GM21723 (cell line): ENCODE measurements at regions not wholly inside any gene's neighbourhood (a gene's known extent, or its start where the extent isn't known, plus 50 kb on each side); places are given as distances from the start of the nearest gene placed in this dataset.

Experiments used
- ATAC-seq: cut with Tn5 transposase; IDR thresholded peaks from one replicate; pipeline ENCODE4 v1.9.1; 2021; ENCODE audit warnings: mild to moderate bottlenecking, moderate library complexity; ENCODE audit not compliant: unreplicated experiment

DNA sequence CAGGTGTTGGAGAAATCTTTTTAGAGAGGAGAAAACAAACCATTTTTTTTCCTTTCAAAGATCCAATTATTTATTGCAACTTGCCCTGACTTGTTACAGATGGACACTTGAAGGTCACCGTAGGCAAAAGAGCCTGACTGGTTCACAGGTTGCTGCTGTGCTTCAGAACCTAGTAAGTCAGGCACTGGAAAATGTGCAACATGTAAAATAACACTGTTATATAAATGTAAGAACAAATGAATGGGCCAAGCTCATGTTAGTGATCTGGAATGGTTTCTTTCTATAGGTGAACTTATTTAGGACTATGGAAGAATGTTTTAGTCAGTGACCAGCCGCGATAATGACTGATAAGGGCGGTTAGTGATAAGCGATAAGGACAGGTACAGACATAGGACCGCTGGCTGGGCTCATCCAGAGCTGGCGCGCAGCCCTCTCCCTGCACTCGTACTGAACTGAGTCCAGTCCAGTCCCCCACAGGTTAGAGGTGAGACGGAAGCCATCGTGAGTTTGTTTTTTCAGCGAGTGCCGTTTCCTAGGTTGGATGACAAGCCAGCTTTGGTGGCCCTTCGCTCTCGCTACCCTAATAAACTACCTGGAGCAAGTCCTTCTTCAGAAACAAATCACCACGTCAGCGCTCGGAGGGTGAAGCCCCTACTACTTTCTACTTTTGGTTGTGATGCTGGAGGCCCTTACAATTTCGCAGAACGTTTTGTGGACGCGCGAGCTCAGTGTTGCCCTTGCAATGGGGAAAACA, 94.4 kb upstream of the PRDM1 start:
- ATAC-seq = peak; percentile 33

DNA sequence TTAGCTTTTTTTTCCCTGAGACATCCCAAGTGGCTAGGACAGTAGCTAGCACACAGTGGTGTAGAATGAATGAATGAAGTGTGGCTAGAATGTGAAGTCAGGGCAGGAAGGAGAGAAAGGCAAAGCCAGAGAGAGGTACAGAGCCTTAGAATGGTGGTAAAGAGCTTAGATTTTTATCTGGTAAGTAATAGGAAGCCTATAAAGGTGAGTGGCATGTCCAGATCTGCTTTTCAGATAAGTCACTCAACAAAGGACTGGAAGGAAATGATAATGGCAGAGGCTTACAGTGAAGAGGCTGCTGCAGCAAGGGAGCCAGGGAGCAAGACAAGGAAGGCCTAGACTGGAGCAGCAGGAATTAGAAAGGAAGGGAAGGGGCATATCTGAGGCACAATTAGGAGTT, 96.0 kb upstream of the PRDM1 start:
- no peak for ATAC-seq

DNA sequence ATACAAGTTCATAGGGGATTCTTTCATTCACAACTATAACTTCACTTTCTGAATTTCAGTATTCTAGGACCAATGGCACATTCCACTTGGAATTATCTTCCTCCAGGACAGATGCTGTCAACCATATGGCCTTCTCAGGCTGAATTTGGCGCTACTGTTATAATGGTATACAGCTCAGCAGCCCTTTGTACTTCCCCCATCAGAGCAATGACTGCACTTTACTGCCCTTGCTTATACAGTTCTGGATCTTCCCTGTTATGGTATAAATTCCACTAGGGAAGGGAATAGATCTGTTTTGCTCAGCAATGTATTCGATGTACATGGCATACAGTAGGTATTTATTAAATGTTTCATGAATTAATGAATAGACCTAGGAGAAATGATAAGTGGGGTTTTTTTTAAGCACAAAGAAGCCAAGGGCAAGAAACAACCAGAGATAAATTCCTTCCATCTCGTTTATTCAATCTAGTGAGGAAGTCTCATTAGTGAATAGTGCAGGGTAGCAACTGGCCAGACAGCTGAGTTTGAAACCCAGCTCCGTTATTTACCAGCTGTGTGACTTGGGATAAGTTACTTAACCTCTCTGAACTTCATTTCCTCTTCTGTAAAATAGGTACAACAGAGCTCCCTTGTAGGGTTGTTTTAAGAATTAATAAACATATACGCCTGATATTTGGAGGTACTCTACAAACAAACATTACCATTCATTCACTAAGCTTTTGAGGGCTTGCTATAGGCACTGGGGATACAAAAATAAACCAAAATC, 97.1 kb upstream of the PRDM1 start:
- no peak for ATAC-seq

DNA sequence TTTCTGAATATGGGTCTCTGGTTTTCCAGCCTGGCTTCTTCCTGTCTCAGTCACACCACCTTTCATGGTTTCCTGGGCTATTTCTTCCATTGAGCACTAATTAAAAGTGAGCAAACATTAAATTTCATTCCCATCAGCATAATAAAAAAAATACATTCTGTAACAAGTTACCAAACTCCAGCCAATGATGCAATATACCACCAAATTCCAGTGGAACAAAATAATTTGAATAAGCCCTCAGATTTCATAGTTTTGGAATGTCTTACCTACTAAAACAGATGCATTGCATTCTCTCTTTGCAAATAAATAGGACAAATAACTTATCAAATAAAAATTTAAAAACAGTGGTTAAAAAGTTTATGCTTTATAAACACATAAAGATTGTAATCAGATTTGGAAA, 97.8 kb upstream of the PRDM1 start:
- ATAC-seq = no peak

DNA sequence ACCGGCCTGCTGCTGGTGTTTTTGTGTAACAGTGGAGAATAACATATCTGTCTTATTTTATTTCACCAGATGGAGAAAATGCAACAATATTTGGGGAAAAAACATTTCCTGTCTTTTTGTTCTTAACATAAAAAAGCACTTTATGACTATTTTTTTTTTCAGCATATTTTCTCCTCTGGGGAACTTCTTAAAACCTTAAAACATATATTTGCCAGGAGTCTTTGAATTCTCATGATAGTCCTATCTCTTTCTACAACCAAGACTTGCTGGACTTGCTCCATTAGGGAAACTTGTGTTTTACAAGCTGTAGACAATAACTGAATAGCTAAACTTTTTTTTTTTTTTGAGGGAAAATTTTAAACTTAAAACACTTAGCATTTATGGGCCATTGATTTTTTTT, 98.6 kb upstream of the PRDM1 start:
- no peak for ATAC-seq

DNA sequence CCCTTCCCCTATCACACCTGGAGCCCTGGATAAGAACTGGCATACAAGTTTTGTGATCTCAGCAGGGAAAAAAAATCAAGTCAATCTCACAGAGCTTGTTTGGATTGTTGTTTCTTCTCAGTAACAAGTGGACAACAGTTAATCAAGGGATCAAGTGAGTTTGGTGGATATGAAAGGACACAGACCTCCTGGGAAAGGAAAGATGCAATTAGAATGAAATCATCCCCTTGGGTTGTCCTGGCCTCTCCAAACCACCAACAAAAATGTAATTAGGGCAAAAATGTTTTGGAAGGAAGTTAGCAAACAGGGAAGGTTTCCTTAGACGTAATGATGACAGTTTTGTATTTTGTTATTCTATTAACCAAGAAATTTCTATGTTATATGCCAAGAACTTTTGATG, 99.1 kb upstream of the PRDM1 start:
- no peak for ATAC-seq

DNA sequence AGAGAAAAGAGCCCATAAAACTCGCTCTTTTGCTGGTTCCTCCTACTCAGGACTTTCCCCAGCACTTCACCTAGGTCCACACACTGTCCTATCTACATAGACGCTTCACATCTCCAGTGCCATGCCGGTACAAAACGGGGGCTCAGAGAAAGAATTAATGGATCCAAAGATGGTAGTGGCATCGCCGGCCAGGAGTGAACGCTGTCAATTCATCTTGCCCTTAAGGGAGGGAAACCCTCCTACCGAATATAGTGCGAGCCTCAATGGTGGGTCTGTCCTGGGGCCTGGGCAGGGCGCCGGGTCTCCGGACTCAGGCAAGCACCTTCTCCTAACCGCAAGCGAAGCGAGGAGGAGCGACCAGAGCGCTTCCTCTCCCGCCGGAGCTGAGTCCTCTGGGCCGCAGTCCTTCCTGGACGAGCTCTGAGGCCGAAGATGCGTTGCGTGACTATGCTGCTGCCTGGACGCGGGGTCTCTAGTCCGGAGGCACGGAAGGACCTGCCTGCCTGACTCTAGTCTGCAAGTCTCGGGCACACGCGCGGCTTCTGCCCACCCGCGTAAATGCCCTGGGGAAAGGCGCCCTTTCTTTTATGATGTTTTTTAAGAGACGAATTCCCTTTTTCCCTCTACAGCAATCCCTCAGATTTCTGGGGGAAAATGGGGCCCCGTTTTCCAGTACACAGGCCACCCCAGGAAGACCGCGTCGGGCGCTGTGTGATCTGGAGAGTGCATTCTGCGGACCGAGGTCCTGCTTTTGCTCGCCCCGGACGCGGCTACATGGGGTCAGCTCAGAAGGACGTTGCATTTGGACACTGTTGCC, 100.1 kb upstream of the PRDM1 start:
- no peak for ATAC-seq

DNA sequence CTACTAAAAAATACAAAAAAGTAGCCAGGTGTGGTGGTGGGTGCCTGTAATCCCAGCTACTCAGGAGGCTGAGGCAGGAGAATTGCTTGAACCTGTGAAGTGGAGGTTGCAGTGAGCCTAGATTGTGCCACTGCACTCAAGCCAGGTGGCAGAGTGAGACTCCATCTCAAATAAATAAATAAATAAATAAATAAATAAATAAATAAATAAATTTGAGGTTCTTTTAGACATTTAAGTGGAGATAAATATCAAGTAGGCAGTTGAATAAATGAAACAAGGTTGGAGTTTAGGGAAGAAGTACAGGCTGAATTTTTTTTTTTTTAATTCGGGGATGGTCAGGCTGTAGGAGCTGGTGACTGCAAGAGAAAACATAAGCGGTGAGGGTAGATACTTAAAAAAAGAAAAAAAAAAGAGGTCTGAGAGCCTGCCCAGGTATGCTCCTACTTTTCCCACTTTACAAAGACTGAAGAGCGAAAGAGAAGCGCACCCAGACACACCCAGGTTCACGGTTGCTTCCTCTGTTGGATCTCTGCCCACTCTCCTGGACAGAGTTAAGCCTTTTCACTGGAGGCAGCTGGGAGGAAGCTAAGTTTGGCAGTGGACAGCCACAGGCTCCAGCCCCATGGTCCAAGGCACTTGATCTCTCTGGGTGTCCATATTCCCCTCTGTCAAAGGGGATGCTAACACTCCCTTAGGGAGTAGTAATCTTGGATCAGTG, 100.9 kb upstream of the PRDM1 start:
- no peak for ATAC-seq

DNA sequence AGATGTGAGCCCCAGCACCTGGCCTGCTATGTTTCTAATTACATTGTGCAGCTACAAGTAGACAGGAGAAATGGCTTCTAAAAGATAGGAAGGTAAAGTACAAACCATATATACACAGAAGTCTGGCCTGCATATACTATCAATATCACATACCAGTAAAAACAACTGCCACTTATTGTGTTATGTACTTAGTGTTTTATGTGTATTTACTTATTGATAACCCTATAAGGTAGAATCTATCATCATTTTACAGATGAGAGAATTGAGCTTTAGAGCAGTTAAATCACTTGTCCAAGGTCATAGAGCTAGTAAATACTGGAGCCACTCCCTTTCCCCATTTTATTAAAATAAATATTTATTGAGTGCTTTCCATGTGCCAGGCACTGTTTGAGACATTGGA, 102.4 kb upstream of the PRDM1 start:
- ATAC-seq = no peak

DNA sequence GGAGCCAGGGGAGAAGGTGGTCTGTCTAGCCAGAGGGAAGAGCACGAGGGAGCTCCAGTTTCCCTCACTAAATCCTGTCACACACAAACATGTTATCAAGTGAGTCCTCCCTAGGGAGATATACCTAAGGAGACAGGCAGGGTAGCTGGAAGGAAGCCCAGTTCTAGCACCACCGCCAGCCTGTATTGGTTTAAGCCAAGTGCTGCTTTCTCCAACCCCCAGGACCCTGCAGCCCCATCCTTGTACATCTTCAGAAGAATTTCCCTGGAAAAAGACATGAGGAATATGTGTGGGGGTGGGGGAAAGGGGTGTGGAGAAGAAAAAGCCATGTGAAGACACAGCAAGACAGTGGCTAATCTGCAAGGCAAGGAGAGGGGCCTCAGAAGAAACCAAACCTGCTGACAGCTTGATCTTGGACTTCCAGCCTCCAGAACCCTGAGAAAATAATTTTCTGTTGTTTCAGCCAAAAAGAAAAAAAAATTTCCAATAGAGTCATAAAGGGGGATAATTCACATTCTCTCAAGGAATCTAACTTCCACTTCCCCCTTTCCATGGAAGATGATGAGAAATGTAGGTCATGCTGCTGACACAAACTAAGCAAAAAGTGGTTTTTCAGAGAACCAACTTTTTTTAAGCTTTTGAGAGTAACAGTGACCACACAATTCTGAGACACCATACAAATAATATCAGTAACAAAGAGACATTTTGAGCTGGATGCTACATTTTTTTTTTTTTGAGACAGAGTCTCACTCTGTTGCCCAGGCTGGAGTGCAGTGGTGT, 103.2 kb upstream of the PRDM1 start:
- ATAC-seq = no peak

DNA sequence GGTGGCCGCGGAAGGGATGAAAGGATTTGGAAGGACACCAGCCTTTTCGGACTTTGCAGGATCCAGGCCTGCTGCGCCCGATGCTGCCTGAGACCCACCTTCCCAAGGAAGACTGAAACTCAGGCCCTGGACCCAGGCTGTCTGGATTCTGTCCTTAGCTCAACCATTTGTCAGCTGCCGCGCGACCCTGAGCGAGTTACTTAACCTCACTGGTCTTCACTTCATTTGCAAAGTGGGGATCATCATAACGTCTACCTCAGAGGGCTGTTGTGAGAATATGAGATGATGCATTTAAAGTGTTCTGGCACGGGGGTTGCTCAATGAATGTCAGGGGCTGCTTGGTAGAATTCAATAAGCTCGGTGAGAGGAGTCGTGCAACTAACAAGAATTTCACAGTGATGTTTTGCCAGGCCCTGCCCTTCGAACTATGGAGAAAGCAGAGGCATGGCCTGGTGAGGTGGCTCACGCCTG, 104.2 kb upstream of the PRDM1 start:
- ATAC-seq = no peak

DNA sequence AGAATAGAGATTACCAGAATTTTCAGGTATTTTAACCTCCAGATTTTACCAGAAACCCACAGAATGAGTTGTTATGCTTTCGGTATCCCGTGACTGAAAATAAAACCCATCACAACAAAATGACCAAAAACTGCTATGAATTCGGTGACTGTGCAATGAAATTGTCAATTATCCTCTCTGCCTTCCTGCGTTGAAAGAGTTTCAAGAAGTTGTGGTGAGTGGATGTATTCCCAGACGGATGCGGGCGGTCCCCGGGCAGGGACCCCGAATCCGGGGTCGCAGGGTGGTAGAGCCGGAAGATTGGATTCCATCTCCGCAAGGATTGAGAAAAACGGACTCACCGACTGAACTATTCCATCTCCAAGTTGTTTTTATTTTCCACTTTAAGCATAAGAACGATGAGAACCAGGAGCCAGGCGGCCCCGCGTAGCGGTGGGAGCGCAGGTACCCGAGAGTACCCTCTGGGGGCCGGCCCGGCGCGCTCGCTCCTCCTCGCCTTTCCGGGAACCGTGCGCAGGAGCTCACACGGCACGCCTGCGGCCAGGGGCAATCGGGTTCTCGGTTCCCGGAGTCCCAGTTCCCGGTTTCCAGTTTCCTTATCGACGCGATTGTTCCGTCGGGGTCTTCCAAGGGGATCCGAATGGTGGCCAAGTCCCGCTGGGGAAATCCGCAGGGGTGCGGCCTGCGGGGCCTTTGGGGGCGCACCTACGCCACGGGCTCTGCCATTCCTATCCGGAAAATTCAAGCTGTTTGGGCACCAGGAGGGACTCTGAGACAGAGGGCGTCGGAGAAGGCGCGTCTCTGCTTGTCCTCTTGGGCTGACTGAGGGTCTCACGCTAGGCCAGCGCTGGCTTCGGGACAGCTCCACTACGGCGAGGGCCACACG, 104.9 kb upstream of the PRDM1 start:
- no peak for ATAC-seq

DNA sequence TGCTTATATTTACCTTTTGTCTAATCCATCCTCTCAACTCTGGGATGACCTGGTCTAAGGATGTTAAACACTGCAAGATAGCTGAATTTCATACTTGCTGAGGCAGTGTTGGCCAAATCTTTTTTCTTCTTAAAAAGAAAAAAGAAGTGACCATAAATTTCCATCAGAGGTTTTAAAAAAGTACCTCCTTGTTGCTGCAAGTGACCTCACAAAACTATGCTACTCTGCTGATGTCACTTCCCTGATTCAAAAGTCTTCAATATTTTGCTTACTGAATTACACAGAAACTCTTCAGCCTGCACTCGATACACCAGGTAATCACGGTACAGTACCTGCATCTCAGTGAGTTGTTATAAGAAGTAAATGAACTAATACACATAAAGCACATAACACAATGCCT, 107.2 kb upstream of the PRDM1 start:
- ATAC-seq = no peak

DNA sequence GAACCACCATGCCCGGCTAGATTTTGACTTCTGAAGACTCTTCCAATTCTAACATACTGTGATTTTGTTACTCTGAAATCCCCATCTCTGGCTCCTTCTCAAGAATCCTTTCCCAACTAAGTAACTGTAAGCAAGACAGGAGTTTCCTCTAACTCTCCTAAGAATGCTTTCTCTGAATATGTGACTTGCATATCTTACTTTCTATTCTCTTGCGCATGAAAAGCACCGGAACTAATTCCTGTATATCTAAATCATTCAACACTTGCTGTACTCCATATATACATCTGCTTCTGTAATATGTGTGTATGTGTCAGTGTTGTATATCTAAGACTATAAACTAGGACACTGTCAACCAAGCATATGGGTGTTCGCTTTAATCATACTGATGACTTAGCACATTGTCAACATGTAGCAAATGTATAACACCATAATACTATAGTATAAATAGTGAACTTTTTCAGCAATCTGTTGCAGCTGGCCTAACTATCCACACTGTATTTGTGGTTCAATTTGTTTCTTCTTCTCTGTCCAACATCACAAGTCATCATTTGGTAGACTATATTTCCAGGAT, 108.1 kb upstream of the PRDM1 start:
- ATAC-seq = no peak

DNA sequence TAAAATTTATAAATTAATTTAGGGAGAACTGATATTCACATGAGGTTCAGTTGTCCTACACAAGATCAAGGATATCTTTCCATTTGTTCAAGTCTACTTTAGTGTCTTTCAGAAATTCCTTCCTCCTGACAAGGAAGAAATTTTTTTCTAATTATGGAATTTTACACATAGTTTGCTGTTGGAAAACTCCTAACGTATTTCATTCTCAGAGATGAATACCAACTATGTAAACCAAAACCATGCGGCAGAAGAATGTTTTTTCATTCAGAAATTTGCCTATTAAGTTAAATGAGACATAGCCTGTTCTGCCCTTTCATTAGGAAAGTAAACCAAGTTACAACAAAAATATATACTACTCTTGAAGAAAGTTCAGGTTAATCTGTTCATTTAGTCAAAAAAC, 111.2 kb upstream of the PRDM1 start:
- ATAC-seq = no peak

DNA sequence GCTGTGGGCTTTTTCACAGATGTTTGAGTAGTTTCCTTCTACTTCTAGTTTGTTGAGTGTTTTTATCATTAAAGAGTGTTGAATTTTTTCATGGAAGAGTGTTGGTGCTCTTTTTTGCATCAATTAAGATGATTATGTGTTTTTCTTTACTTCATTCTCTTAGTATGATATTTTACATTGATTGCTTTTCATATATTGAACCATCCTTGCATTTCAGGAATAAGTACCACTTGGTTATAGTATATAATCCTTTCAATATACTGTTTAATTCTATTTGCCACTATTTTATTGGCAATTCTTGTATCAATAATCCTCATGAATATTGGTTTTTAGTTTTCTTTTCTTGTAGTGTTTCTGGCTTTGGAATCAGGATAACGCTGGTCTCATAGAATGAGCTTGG, 113.7 kb upstream of the PRDM1 start:
- ATAC-seq = no peak

DNA sequence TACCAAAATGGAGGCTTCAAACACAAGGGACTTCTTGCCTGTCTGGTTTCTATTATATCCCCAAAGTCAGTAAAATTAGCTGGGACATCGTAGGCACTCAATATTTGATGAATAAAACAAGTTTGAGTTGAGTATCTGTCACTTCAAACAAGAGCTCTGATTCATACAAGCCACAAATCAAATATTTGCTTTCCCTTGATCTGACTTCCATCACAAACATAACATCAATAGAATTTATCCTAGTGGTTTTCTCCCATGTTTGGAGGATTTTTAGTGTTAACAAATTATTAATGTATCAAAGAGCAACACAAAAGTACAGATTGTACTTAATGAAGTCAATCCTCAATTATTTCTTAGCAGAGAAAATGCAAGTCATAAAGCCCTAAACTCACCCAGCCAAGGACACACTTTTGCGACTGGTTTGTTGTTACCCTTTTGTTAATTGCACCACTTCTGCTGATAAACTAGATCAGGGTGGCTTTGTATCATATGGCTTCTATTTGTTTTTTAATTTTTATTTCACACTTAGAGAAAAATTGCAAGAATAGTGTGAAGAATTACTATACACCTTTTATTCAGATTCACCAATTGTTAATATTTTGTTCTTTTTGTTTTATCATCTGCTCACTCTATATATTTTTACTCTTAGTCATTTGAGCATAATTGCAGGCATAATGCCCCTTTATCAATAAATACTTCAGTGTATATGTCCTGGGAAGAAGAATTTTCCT, 117.4 kb upstream of the PRDM1 start:
- no peak for ATAC-seq

DNA sequence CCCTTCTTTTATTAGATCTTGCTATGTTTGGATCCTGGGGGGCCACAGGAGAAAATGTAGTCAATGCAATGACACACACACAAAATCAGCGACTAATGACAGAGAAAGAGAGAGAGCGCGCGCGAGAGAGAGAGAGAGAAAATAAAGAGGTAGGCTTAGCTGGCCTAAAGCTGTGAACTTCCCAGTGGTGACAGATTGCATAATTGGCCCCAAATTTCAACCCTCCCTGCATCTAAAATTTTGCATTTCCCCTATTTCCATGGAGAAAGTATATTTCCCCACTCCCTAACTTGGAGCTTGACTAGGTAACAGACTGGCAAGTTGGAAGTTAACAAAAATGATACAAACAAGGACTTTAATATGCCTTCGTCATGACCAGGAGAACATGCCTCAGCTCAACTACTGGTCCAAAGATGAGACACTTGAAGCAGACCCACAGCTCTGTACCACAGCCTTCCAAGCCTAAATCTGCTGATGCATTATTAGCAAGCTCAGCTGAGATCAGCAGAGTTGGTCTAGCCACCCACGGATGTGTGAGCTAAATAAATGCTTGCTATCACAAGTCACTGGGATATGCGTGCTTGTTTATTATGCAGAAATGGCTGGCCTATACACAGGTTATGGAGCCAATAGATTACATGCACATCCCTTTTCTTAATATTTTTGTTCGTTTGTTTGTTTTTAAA, 118.1 kb upstream of the PRDM1 start:
- no peak for ATAC-seq
